ENCODE measurements at regions not wholly inside any gene's neighbourhood (a gene's known extent, or its start where the extent isn't known, plus 50 kb on each side); places are given as distances from the start of the nearest gene placed in this dataset.

DNA sequence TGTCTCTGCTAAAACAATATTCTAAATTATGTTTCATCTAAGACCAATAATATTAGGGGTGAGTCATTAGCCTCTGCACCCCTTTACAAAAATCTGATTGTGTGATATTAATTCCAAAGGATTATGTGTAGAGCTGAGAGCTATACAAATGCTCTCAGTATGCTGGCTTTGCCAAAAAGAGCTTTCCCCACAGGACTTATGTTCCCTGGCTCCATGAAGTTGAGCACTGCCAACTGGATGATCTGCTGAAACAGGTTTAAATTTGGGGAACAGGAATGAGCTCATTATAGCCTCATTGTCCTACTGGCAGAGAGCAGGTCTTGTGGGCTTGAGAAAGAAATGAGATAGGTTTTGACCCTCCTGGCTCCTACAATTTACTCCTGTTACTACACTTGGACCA is 347.8 kb upstream of the LMCD1 start:
- TF ChIP-seq POLR2A (IDR thresholded peaks at IDR 0.05; ENCODE audit: low read depth, low read length) (no peak), GATA2 (IDR thresholded peaks at IDR 0.05; ENCODE audit: insufficient read depth, insufficient read length, low read depth, low read length) (no peak)
- TF ChIP-seq, protein P1, sequence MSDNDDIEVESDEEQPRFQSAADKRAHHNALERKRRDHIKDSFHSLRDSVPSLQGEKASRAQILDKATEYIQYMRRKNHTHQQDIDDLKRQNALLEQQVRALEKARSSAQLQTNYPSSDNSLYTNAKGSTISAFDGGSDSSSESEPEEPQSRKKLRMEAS (IDR thresholded peaks at IDR 0.05; ENCODE audit: insufficient read depth, insufficient read length), result no peak
- TF ChIP-seq, protein P2, sequence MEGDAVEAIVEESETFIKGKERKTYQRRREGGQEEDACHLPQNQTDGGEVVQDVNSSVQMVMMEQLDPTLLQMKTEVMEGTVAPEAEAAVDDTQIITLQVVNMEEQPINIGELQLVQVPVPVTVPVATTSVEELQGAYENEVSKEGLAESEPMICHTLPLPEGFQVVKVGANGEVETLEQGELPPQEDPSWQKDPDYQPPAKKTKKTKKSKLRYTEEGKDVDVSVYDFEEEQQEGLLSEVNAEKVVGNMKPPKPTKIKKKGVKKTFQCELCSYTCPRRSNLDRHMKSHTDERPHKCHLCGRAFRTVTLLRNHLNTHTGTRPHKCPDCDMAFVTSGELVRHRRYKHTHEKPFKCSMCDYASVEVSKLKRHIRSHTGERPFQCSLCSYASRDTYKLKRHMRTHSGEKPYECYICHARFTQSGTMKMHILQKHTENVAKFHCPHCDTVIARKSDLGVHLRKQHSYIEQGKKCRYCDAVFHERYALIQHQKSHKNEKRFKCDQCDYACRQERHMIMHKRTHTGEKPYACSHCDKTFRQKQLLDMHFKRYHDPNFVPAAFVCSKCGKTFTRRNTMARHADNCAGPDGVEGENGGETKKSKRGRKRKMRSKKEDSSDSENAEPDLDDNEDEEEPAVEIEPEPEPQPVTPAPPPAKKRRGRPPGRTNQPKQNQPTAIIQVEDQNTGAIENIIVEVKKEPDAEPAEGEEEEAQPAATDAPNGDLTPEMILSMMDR (IDR thresholded peaks at IDR 0.05; ENCODE audit: extremely low read depth in 1 of 2, insufficient read depth in 1 of 2, low read depth in 1 of 2, low read length in 2 of 2), result no peak
- dilution Hi-C loops (cut with MboI; ENCODE audit: extremely low pct_ligation_motif_present, low sequenced_read_pairs) (no loop called here), intact Hi-C loops (cut with micrococcal nuclease) (no loop called here)
- Histone ChIP-seq H3K27me3 (ENCODE audit: control insufficient read depth in 2 of 2, insufficient read depth in 2 of 2, low read length in 2 of 2) (no peaks in the 10 kb centered on the region), H3K9me1 (replicated peaks; ENCODE audit: control insufficient read depth, extremely low read depth, insufficient read depth, low read length) (no peaks in the 10 kb centered on the region), H3K9me3 (replicated peaks; ENCODE audit: control insufficient read depth, insufficient read depth, low read length) (no peaks in the 10 kb centered on the region), H3K79me2 (ENCODE audit: control insufficient read depth, insufficient read depth, low read length) (no peaks in the 10 kb centered on the region), H3K4me2 (ENCODE audit: insufficient read depth, low read length) (no peak overlapping the region), H3K36me3 (ENCODE audit: control insufficient read depth in 2 of 2, extremely low read depth in 1 of 2, insufficient read depth in 2 of 2, low read length in 2 of 2) (no peaks in the 10 kb centered on the region), H3K9ac (replicated peaks; ENCODE audit: extremely low read depth, insufficient read depth, low read length) (no peak overlapping the region), H3K4me3 (replicated peaks in 1 of 3; ENCODE audit: insufficient read depth in 1 of 3, low read depth in 1 of 3, low read length in 3 of 3) (no peak overlapping the region), H2AFZ (ENCODE audit: low read depth, low read length) (no peak overlapping the region), H3K4me1 (ENCODE audit: control insufficient read depth, extremely low read depth, insufficient read depth, low read length) (no peaks in the 10 kb centered on the region), H3K27ac (ENCODE audit: insufficient read depth, low read depth, low read length) (no peak overlapping the region), H4K20me1 (replicated peaks; ENCODE audit: control insufficient read depth, extremely low read depth, insufficient read depth, low read length) (no peaks in the 10 kb centered on the region)
- no peak for DNase-seq (ENCODE audit: low read depth, low spot score)
- CTCF ChIA-PET, result interaction anchor here (0.8 kb wide), 1 partner anchor 86 kb away, joined by 3 read pairs; no protein-coding TSS in a partner anchor
- POLR2A ChIA-PET, result no interaction called here
- no peak for FAIRE-seq
- BruUV-seq (replicated peaks), result no TSS peak

DNA sequence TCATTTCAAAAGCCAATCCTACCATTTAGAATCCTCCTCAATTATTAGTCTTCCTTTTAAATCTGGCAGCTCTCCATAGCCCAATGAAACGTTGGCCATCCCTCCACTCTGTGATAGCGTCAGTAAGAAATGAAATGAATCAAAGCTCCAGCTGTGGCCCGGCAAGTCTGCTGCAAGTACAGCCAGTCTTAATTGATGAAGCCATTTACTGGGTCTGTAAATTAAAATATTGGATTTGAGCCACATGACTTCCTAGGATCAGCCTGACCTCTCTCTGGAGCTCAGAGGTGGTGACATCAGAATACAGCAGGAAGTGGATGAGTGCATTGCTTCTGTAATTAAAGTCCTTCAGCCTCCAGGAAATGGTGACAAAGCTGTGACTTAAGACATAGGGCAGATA is 347.0 kb upstream of the LMCD1 start:
- ChIA-PET CTCF (no interaction called here), POLR2A (no interaction called here)
- Histone ChIP-seq H3K79me2 (ENCODE audit: control insufficient read depth, insufficient read depth, low read length) (no peaks in the 10 kb centered on the region), H3K4me2 (ENCODE audit: insufficient read depth, low read length) (no peak overlapping the region), H3K9me1 (replicated peaks; ENCODE audit: control insufficient read depth, extremely low read depth, insufficient read depth, low read length) (no peaks in the 10 kb centered on the region), H3K27me3 (ENCODE audit: control insufficient read depth in 2 of 2, insufficient read depth in 2 of 2, low read length in 2 of 2) (no peaks in the 10 kb centered on the region), H3K27ac (ENCODE audit: insufficient read depth, low read depth, low read length) (no peak overlapping the region), H4K20me1 (replicated peaks; ENCODE audit: control insufficient read depth, extremely low read depth, insufficient read depth, low read length) (no peaks in the 10 kb centered on the region), H3K9ac (replicated peaks; ENCODE audit: extremely low read depth, insufficient read depth, low read length) (no peak overlapping the region), H3K36me3 (ENCODE audit: control insufficient read depth in 2 of 2, extremely low read depth in 1 of 2, insufficient read depth in 2 of 2, low read length in 2 of 2) (no peaks in the 10 kb centered on the region), H3K9me3 (replicated peaks; ENCODE audit: control insufficient read depth, insufficient read depth, low read length) (no peaks in the 10 kb centered on the region), H3K4me3 (replicated peaks in 1 of 3; ENCODE audit: insufficient read depth in 1 of 3, low read depth in 1 of 3, low read length in 3 of 3) (no peak overlapping the region), H3K4me1 (ENCODE audit: control insufficient read depth, extremely low read depth, insufficient read depth, low read length) (no peaks in the 10 kb centered on the region), H2AFZ (ENCODE audit: low read depth, low read length) (no peak overlapping the region)
- intact Hi-C loops (cut with micrococcal nuclease) (no loop called here), dilution Hi-C loops (cut with MboI; ENCODE audit: extremely low pct_ligation_motif_present, low sequenced_read_pairs) (no loop called here)
- TF ChIP-seq, protein P2 (IDR thresholded peaks at IDR 0.05; ENCODE audit: extremely low read depth in 1 of 2, insufficient read depth in 1 of 2, low read depth in 1 of 2, low read length in 2 of 2), result no peak
- DNase-seq (ENCODE audit: low read depth, low spot score) (no peak), FAIRE-seq (no peak)
- no TSS peak for BruUV-seq (replicated peaks)

All from endothelial cell of umbilical vein (primary cell).